HEK293 (cell line): ENCODE measurements at regions not wholly inside any gene's neighbourhood (a gene's known extent, or its start where the extent isn't known, plus 50 kb on each side); places are given as distances from the start of the nearest gene placed in this dataset.

Source experiments
- CTCF ChIA-PET: fragments of 350-600 bp; formaldehyde crosslinking; extraction: SDS; loops from one replicate; lab custom pipeline; 2021; ENCODE audit warnings: antibody characterized with exemption; lab: Yijun Ruan, JAX
- POLR2A ChIA-PET: fragments of 300-600 bp; formaldehyde crosslinking; extraction: SDS; loops from one replicate; lab custom pipeline; 2020; ENCODE audit warnings: antibody characterized with exemption, inconsistent platforms; lab: Yijun Ruan, JAX
- H3K27ac ChIP-seq: fragments of 200-500 bp; sonication (Bioruptor generic); 2 replicates; pipeline ENCODE4 v1.5.1; 2014; ENCODE audit warnings: low read depth, low read length, control low read depth, inconsistent platforms; ENCODE audit errors: extremely low read depth
- H3K36me3 ChIP-seq, 2 experiments: fragments of 200-500 bp in 1 of 2; sonication (Bioruptor generic) in 1 of 2; 1 replicate in 1 of 2; 2 replicates in 1 of 2; pipeline ENCODE4 v1.5.1; 2014 to 2017; ENCODE audit warnings: inconsistent platforms in 2 of 2, low read length in 2 of 2; ENCODE audit not compliant: control insufficient read depth in 2 of 2, insufficient read depth in 1 of 2
- H3K4me1 ChIP-seq: fragments of 200-500 bp; sonication (Bioruptor generic); 2 replicates; pipeline ENCODE4 v1.5.1; 2014; ENCODE audit warnings: mild to moderate bottlenecking, low read length, inconsistent platforms; ENCODE audit not compliant: control insufficient read depth, insufficient read depth
- H3K4me3 ChIP-seq: 2 replicates; pipeline ENCODE4 v1.5.1; 2011; ENCODE audit warnings: low read depth, mild to moderate bottlenecking, control low read depth, low read length, moderate library complexity
- H3K9me3 ChIP-seq: fragments of 200-500 bp; sonication (Bioruptor generic); 2 replicates; pipeline ENCODE4 v1.5.1; 2014; ENCODE audit warnings: low read depth, low read length, inconsistent platforms; ENCODE audit not compliant: control insufficient read depth, insufficient read depth
- EGR2 ChIP-seq: fragments of 450-650 bp; formaldehyde crosslinking; IDR thresholded peaks from 2 replicates; pipeline ENCODE4 v1.5.1; 2016; ENCODE audit warnings: low read depth, missing biosample characterization, missing genetic modification characterization
- GLIS1 ChIP-seq: fragments of 450-650 bp; formaldehyde crosslinking; IDR thresholded peaks from 2 replicates; pipeline ENCODE4 v1.5.1; 2016; ENCODE audit warnings: missing biosample characterization, missing genetic modification characterization
- ZBTB20 ChIP-seq: fragments of 450-650 bp; formaldehyde crosslinking; IDR thresholded peaks from 2 replicates; pipeline ENCODE4 v1.5.1; 2016; ENCODE audit warnings: missing biosample characterization, missing genetic modification characterization
- ZFHX2 ChIP-seq: fragments of 450-650 bp; formaldehyde crosslinking; conservative IDR thresholded peaks from 2 replicates; pipeline ENCODE4 v1.5.1; 2016; ENCODE audit warnings: missing biosample characterization, missing genetic modification characterization
- ZNF311 ChIP-seq: fragments of 450-650 bp; formaldehyde crosslinking; IDR thresholded peaks from 2 replicates; pipeline ENCODE4 v1.5.1; 2017; ENCODE audit warnings: missing biosample characterization, missing genetic modification characterization, borderline replicate concordance
- ZNF394 ChIP-seq: fragments of 450-650 bp; formaldehyde crosslinking; IDR thresholded peaks from 2 replicates; pipeline ENCODE4 v1.5.1; 2016; ENCODE audit warnings: missing biosample characterization, missing genetic modification characterization, mild to moderate bottlenecking, moderate library complexity, borderline replicate concordance
- ZNF555 ChIP-seq: fragments of 450-650 bp; formaldehyde crosslinking; conservative IDR thresholded peaks from 2 replicates; pipeline ENCODE4 v1.5.1; 2017; ENCODE audit warnings: missing biosample characterization, mild to moderate bottlenecking, missing genetic modification characterization, inconsistent platforms
- ZNF585B ChIP-seq: fragments of 450-650 bp; formaldehyde crosslinking; IDR thresholded peaks from 2 replicates; pipeline ENCODE4 v1.5.1; 2016; ENCODE audit warnings: missing biosample characterization, missing genetic modification characterization
- ZNF658 ChIP-seq: fragments of 450-650 bp; formaldehyde crosslinking; IDR thresholded peaks from 2 replicates; pipeline ENCODE4; 2016; ENCODE audit warnings: missing biosample characterization, missing genetic modification characterization
- ZNF701 ChIP-seq: fragments of 450-650 bp; formaldehyde crosslinking; IDR thresholded peaks from 2 replicates; pipeline ENCODE4 v1.5.1; 2016; ENCODE audit warnings: missing biosample characterization, missing genetic modification characterization
- TF ChIP-seq, protein P1 (sequence below): fragments of 450-650 bp; formaldehyde crosslinking; IDR thresholded peaks from 2 replicates; pipeline ENCODE4 v1.5.1; 2017; ENCODE audit warnings: missing biosample characterization, missing genetic modification characterization
- TF ChIP-seq, protein P2 (sequence below): fragments of 450-650 bp; formaldehyde crosslinking; IDR thresholded peaks from 2 replicates; pipeline ENCODE4 v1.5.1; 2016; ENCODE audit warnings: missing biosample characterization, missing genetic modification characterization, low read depth
- TF ChIP-seq, protein P3 (sequence below): fragments of 450-650 bp; formaldehyde crosslinking; IDR thresholded peaks from 2 replicates; pipeline ENCODE4 v1.5.1; 2016; ENCODE audit warnings: missing biosample characterization, missing genetic modification characterization
- TF ChIP-seq, protein P4 (sequence below): fragments of 450-650 bp; formaldehyde crosslinking; IDR thresholded peaks from 2 replicates; pipeline ENCODE4 v1.5.1; 2017; ENCODE audit warnings: missing biosample characterization, missing genetic modification characterization

DNA sequence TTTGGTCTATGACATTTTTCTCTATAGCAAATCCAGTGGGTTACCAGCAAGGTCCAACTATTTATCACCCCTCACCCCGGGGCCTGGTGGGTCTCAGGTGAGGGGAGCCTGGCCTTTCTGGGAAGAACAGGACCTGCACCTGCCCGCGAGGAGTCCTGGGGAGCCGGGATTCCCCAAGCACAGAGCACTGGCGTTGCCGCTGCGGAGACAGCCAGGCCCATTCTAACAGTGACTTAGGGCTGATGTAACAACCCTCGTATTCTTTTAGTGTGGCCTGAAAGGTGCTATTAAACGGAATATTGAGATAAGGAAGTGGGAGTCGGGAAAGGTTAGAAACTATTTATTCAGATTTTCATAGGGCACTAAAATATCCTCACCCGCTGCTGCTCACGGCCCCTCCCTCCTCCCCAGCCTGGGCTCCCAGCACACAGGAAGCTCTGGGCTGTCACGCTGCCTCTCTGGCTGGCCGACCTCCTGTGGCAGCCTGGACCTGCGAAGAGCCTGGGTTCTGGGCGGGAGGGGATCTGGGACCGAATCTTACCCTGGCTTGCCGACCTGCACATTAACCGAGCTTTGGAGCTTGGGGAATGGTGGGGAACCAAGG is 141.2 kb downstream of the MIAT start:
- no peak for TF ChIP-seq ZNF311 (tag by site-specific recombination)
- TF ChIP-seq, protein P1, sequence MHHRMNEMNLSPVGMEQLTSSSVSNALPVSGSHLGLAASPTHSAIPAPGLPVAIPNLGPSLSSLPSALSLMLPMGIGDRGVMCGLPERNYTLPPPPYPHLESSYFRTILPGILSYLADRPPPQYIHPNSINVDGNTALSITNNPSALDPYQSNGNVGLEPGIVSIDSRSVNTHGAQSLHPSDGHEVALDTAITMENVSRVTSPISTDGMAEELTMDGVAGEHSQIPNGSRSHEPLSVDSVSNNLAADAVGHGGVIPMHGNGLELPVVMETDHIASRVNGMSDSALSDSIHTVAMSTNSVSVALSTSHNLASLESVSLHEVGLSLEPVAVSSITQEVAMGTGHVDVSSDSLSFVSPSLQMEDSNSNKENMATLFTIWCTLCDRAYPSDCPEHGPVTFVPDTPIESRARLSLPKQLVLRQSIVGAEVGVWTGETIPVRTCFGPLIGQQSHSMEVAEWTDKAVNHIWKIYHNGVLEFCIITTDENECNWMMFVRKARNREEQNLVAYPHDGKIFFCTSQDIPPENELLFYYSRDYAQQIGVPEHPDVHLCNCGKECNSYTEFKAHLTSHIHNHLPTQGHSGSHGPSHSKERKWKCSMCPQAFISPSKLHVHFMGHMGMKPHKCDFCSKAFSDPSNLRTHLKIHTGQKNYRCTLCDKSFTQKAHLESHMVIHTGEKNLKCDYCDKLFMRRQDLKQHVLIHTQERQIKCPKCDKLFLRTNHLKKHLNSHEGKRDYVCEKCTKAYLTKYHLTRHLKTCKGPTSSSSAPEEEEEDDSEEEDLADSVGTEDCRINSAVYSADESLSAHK (tag by site-specific recombination), result peak; percentile 67
- Histone ChIP-seq H3K9me3 (no peaks in the 10 kb centered on the region), H3K4me3 (no peak overlapping the region), H3K4me1 (no peaks in the 10 kb centered on the region), H3K27ac (no peak overlapping the region), H3K36me3 (no peaks in the 10 kb centered on the region)
- ChIA-PET POLR2A (no interaction called here), CTCF (no interaction called here)

DNA sequence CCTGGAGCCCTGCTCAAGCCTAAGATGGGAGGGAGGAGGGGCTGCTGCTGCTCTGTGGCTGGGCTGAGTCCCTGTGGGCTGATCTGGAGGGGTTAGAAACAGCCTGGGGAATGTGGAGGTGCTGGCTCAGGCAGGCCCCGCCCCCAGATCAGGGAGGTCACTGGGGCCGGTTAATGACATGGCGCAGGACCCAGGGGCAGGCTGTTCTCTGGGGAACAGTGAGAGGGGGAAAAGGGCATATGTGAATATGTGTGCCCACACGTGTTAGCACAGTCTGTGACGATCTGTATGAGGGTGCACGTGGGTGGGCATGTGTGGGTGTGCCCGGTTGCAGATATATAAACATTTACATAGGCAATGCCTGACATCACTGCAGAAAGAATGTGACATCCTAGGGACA is 143.5 kb downstream of the MIAT start:
- CTCF ChIA-PET, result no interaction called here
- H3K36me3 ChIP-seq, result no peaks in the 10 kb centered on the region
- H3K27ac ChIP-seq, result no peak overlapping the region
- TF ChIP-seq ZNF555 (tag by site-specific recombination) (no peak), ZNF701 (tag by site-specific recombination) (no peak), ZNF394 (tag by site-specific recombination) (no peak), ZBTB20 (tag by site-specific recombination) (0 out of 2 replicates have a peak, but pooled peaks have one; percentile 17), EGR2 (tag by site-specific recombination) (peak; percentile 98), ZNF585B (tag by site-specific recombination) (no peak), GLIS1 (tag by site-specific recombination) (0 out of 2 replicates have a peak, but pooled peaks have one; percentile 41), ZFHX2 (tag by site-specific recombination) (peak; percentile 99), ZNF658 (tag by site-specific recombination) (no peak)
- TF ChIP-seq, protein P2, sequence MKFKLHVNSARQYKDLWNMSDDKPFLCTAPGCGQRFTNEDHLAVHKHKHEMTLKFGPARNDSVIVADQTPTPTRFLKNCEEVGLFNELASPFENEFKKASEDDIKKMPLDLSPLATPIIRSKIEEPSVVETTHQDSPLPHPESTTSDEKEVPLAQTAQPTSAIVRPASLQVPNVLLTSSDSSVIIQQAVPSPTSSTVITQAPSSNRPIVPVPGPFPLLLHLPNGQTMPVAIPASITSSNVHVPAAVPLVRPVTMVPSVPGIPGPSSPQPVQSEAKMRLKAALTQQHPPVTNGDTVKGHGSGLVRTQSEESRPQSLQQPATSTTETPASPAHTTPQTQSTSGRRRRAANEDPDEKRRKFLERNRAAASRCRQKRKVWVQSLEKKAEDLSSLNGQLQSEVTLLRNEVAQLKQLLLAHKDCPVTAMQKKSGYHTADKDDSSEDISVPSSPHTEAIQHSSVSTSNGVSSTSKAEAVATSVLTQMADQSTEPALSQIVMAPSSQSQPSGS (tag by site-specific recombination), result no peak
- TF ChIP-seq, protein P3, sequence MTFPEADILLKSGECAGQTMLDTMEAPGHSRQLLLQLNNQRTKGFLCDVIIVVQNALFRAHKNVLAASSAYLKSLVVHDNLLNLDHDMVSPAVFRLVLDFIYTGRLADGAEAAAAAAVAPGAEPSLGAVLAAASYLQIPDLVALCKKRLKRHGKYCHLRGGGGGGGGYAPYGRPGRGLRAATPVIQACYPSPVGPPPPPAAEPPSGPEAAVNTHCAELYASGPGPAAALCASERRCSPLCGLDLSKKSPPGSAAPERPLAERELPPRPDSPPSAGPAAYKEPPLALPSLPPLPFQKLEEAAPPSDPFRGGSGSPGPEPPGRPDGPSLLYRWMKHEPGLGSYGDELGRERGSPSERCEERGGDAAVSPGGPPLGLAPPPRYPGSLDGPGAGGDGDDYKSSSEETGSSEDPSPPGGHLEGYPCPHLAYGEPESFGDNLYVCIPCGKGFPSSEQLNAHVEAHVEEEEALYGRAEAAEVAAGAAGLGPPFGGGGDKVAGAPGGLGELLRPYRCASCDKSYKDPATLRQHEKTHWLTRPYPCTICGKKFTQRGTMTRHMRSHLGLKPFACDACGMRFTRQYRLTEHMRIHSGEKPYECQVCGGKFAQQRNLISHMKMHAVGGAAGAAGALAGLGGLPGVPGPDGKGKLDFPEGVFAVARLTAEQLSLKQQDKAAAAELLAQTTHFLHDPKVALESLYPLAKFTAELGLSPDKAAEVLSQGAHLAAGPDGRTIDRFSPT, result no peak
- TF ChIP-seq, protein P4, sequence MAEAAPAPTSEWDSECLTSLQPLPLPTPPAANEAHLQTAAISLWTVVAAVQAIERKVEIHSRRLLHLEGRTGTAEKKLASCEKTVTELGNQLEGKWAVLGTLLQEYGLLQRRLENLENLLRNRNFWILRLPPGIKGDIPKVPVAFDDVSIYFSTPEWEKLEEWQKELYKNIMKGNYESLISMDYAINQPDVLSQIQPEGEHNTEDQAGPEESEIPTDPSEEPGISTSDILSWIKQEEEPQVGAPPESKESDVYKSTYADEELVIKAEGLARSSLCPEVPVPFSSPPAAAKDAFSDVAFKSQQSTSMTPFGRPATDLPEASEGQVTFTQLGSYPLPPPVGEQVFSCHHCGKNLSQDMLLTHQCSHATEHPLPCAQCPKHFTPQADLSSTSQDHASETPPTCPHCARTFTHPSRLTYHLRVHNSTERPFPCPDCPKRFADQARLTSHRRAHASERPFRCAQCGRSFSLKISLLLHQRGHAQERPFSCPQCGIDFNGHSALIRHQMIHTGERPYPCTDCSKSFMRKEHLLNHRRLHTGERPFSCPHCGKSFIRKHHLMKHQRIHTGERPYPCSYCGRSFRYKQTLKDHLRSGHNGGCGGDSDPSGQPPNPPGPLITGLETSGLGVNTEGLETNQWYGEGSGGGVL (tag by site-specific recombination), result 0 out of 2 replicates have a peak, but pooled peaks have one; percentile 14
- H3K4me3 ChIP-seq, result no peak overlapping the region
- no peaks in the 10 kb centered on the region for H3K9me3 ChIP-seq
- POLR2A ChIA-PET, result no interaction called here
- H3K4me1 ChIP-seq, result no peaks in the 10 kb centered on the region
